ENCODE measurements at regions not wholly inside any gene's neighbourhood (a gene's known extent, or its start where the extent isn't known, plus 50 kb on each side); places are given as distances from the start of the nearest gene placed in this dataset.
A peak's percentile ranks its signal among the peaks of the same experiment; 100 is the strongest.

- TF ChIP-seq FUBP1 (CRISPR knock-in tag; IDR thresholded peaks at IDR 0.05; ENCODE audit: borderline replicate concordance) (no peak), ZNF362 (CRISPR knock-in tag; IDR thresholded peaks at IDR 0.05; ENCODE audit: borderline replicate concordance) (no peak), ZBTB38 (CRISPR knock-in tag; IDR thresholded peaks at IDR 0.05) (no peak), ZBTB8A (CRISPR knock-in tag; IDR thresholded peaks at IDR 0.05; ENCODE audit: borderline replicate concordance, low read depth) (no peak), NFKBIZ (CRISPR knock-in tag; IDR thresholded peaks at IDR 0.05) (no peak)
These were observed 336.6 kb upstream of the MKI67 start (continued) for GRCh38 chr10:128462844-128463243.

GRCh38 chr10:128463991-128464760, 338.0 kb upstream of the MKI67 start:
- H3K9ac ChIP-seq (ENCODE audit: insufficient read depth, low read depth, low read length): no peak overlapping the region
- in situ Hi-C loops (cut with HindIII; ENCODE audit: extremely low pct_ligation_motif_present, low pct_unique_long_range_greater_than_20kb) (no loop called here), intact Hi-C loops (cut with micrococcal nuclease; ENCODE audit: unreplicated experiment) (no loop called here)
- DNase-seq (ENCODE audit: low spot score) (peak; percentile 51), FAIRE-seq (peak; percentile 85), ATAC-seq (no peak; the same call in 2 of the 3 replicates)
- peaks cover 2 to 34% of the 10 kb centered on the region in 2 experiments; a peak in 4 of 5 replicates for H3K27me3 ChIP-seq (ENCODE audit: control insufficient read depth in 1 of 2, insufficient read depth in 2 of 2, low read length in 2 of 2)
- no peak overlapping the region for H3K4me2 ChIP-seq (ENCODE audit: low read depth, low read length)
- ChIA-PET CTCF (ENCODE audit: low intra/inter-chr PET ratio, low total read pairs) (no interaction called here), POLR2A (no interaction called here)
- 17% methylated on average over 4 of the region's 4 CpGs for WGBS (ENCODE audit: low lambda C conversion rate)
- H3K9me3 ChIP-seq (ENCODE audit: low read length): no peaks in the 10 kb centered on the region
- BruUV-seq (replicated peaks): no TSS peak
- no peak overlapping the region for H3K4me3 ChIP-seq (replicated peaks in 1 of 3; ENCODE audit: insufficient read depth in 1 of 3, low read depth in 2 of 3, low read length in 3 of 3)
- H3K27ac ChIP-seq (ENCODE audit: extremely low read length, insufficient read depth, low read length): no peak overlapping the region
- no peaks in the 10 kb centered on the region for H4K20me1 ChIP-seq (ENCODE audit: insufficient read depth, low read length)
- H3K36me3 ChIP-seq (replicated peaks in 1 of 2; ENCODE audit: control insufficient read depth in 1 of 2, insufficient read depth in 2 of 2, low read length in 2 of 2): no peaks in the 10 kb centered on the region
- H2AFZ ChIP-seq (ENCODE audit: low read length): no peak overlapping the region
- no peaks in the 10 kb centered on the region for H3K79me2 ChIP-seq (ENCODE audit: insufficient read depth, low read length)
- no peaks in the 10 kb centered on the region for H3K4me1 ChIP-seq (ENCODE audit: insufficient read depth, low read length)
- TF ChIP-seq PCBP2 (optimal IDR thresholded peaks at IDR 0.05; ENCODE audit: low read depth, low read length, poor library complexity, severe bottlenecking) (peak; percentile 48), HNRNPK (IDR thresholded peaks at IDR 0.05; ENCODE audit: low read depth, low read length, poor library complexity, severe bottlenecking) (peak; percentile 10), ZBTB40 (IDR thresholded peaks at IDR 0.05) (no peak), ZBTB40 (CRISPR knock-in tag; IDR thresholded peaks at IDR 0.05) (no peak)

Measured in HepG2 (cell line).